Endodermal cell (in vitro differentiated cells): ENCODE measurements at regions not wholly inside any gene's neighbourhood (a gene's known extent, or its start where the extent isn't known, plus 50 kb on each side); places are given as distances from the start of the nearest gene placed in this dataset.

Experiments used
- DNase-seq: peaks from one replicate; pipeline ENCODE4 v3.0.0-alpha.2; 2017
- H3K27ac ChIP-seq: 2 replicates; pipeline ENCODE4 v1.5.1; 2013; ENCODE audit warnings: mild to moderate bottlenecking, low read depth, low read length, moderate library complexity
- H3K27me3 ChIP-seq: 2 replicates; pipeline ENCODE4 v1.6.1; 2013; ENCODE audit warnings: mild to moderate bottlenecking, low read length, moderate library complexity; ENCODE audit not compliant: insufficient read depth, control insufficient read depth, poor library complexity, severe bottlenecking
- H3K36me3 ChIP-seq: 2 replicates; pipeline ENCODE4 v1.7.0; 2013; ENCODE audit warnings: mild to moderate bottlenecking, low read length, moderate library complexity; ENCODE audit not compliant: control insufficient read depth, insufficient read depth
- H3K4me1 ChIP-seq: one replicate; pipeline ENCODE4 v1.7.0; 2013; ENCODE audit warnings: low read length; ENCODE audit not compliant: control insufficient read depth, insufficient read depth
- H3K4me3 ChIP-seq: 2 replicates; pipeline ENCODE4 v1.5.1; 2013; ENCODE audit warnings: mild to moderate bottlenecking, low read length, moderate library complexity
- H3K9ac ChIP-seq: 2 replicates; pipeline ENCODE4 v1.6.1; 2013; ENCODE audit warnings: mild to moderate bottlenecking, low read length, moderate library complexity; ENCODE audit not compliant: poor library complexity, severe bottlenecking; ENCODE audit errors: extremely low read depth
- H3K9me3 ChIP-seq: 2 replicates; pipeline ENCODE4 v1.6.1; 2013; ENCODE audit warnings: mild to moderate bottlenecking, low read length, moderate library complexity; ENCODE audit not compliant: control insufficient read depth
- H3K27ac Mint-ChIP-seq: 2 replicates; pipeline ENCODE4 v1.8.0; 2020; ENCODE audit warnings: mixed read lengths
- H3K27me3 Mint-ChIP-seq: 2 replicates; pipeline ENCODE4 v1.8.0; 2021; ENCODE audit warnings: mild to moderate bottlenecking, mixed read lengths; ENCODE audit not compliant: insufficient read depth
- H3K36me3 Mint-ChIP-seq: 2 replicates; pipeline ENCODE4 v1.8.0; 2020; ENCODE audit warnings: low read depth, mixed read lengths
- H3K4me1 Mint-ChIP-seq: 2 replicates; pipeline ENCODE4 v1.8.0; 2020; ENCODE audit warnings: mixed read lengths
- H3K4me3 Mint-ChIP-seq: 2 replicates; pipeline ENCODE4 v1.8.0; 2020; ENCODE audit warnings: mild to moderate bottlenecking, moderate library complexity, mixed read lengths
- H3K9me3 Mint-ChIP-seq: 2 replicates; pipeline ENCODE4 v1.8.0; 2020; ENCODE audit warnings: mild to moderate bottlenecking, mixed read lengths
- CTCF ChIP-seq: fragments of 200-600 bp; sonication (generic); conservative IDR thresholded peaks from 2 replicates; pipeline ENCODE4 v1.5.0; 2021; ENCODE audit warnings: antibody characterized with exemption, mild to moderate bottlenecking
- WGBS, 2 experiments: methylation state at CpG; one replicate each; pipeline versions ENCODE4 v1.1.5 to v1.1.7; 2013; ENCODE audit warnings: missing lambda C conversion rate in 2 of 2, mixed read lengths in 1 of 2; ENCODE audit not compliant: insufficient coverage in 1 of 2, insufficient read length in 1 of 2; 5-methylcytosine and 5-hydroxymethylcytosine counted together

GRCh38 chr17:34164837-34165236, 90.2 kb upstream of the CCL2 start:
- Mint-ChIP-seq H3K9me3 (no peaks in the 10 kb centered on the region), H3K36me3 (no peaks in the 10 kb centered on the region), H3K4me1 (peaks cover 22% of the 10 kb centered on the region), H3K4me3 (no peak overlapping the region), H3K27ac (no peak overlapping the region), H3K27me3 (no peaks in the 10 kb centered on the region)
- peak; percentile 15 for DNase-seq
- no peaks in the 10 kb centered on the region for H3K4me1 ChIP-seq
- H3K27me3 ChIP-seq, result no peaks in the 10 kb centered on the region
- no peaks in the 10 kb centered on the region for H3K36me3 ChIP-seq
- H3K27ac ChIP-seq, result no peak overlapping the region
- no peak overlapping the region for H3K4me3 ChIP-seq
- H3K9ac ChIP-seq, result no peak overlapping the region
- 82 to 93% methylated on average over 2 to 3 of the region's 4 CpGs for WGBS, 2 experiments
- no peak for TF ChIP-seq CTCF
- H3K9me3 ChIP-seq, result no peaks in the 10 kb centered on the region

- Mint-ChIP-seq H3K9me3 (peaks cover 1% of the 10 kb centered on the region), H3K27ac (no peak overlapping the region), H3K27me3 (no peaks in the 10 kb centered on the region), H3K4me1 (peaks cover 25% of the 10 kb centered on the region), H3K4me3 (no peak overlapping the region), H3K36me3 (peaks cover 3% of the 10 kb centered on the region)
- TF ChIP-seq CTCF, result no peak
- peak; percentile 19 for DNase-seq
- Histone ChIP-seq H3K27me3 (no peaks in the 10 kb centered on the region), H3K4me3 (no peak overlapping the region), H3K36me3 (no peaks in the 10 kb centered on the region), H3K4me1 (no peaks in the 10 kb centered on the region), H3K9me3 (no peaks in the 10 kb centered on the region), H3K9ac (no peak overlapping the region), H3K27ac (no peak overlapping the region)
Measured at GRCh38 chr17:34166352-34166751, 88.7 kb upstream of the CCL2 start.

GRCh38 chr17:34167354-34167753, 87.7 kb upstream of the CCL2 start:
- Histone ChIP-seq H3K36me3 (no peaks in the 10 kb centered on the region), H3K9me3 (peaks cover 10% of the 10 kb centered on the region), H3K27me3 (no peaks in the 10 kb centered on the region), H3K4me3 (no peak overlapping the region), H3K9ac (no peak overlapping the region), H3K4me1 (no peaks in the 10 kb centered on the region), H3K27ac (no peak overlapping the region)
- no peaks in the 10 kb centered on the region for H3K27me3 Mint-ChIP-seq
- peaks cover 11% of the 10 kb centered on the region for H3K9me3 Mint-ChIP-seq
- peaks cover 18% of the 10 kb centered on the region for H3K4me1 Mint-ChIP-seq
- DNase-seq, result no peak
- TF ChIP-seq CTCF, result no peak
- no peak overlapping the region for H3K4me3 Mint-ChIP-seq
- WGBS, 2 experiments, result 90 to 100% methylated on average over 4 to 5 of the region's 5 CpGs
- no peak overlapping the region for H3K27ac Mint-ChIP-seq
- peaks cover 11% of the 10 kb centered on the region for H3K36me3 Mint-ChIP-seq
